ENCODE measurements at regions not wholly inside any gene's neighbourhood (a gene's known extent, or its start where the extent isn't known, plus 50 kb on each side); places are given as distances from the start of the nearest gene placed in this dataset.

- TF ChIP-seq CTCF (IDR thresholded peaks at IDR 0.05; ENCODE audit: extremely low read depth, low read depth, low read length) = no peak
- Histone ChIP-seq H4K20me1 (ENCODE audit: insufficient read depth, low read length) (no peaks in the 10 kb centered on the region), H3K27ac (ENCODE audit: low read depth, low read length) (no peak overlapping the region), H3K4me1 (ENCODE audit: insufficient read depth, low read length) (peaks cover 13% of the 10 kb centered on the region), H3K9me3 (ENCODE audit: low read depth, low read length) (no peaks in the 10 kb centered on the region), H3K36me3 (ENCODE audit: insufficient read depth, low read length) (no peaks in the 10 kb centered on the region), H3K27me3 (ENCODE audit: insufficient read depth, low read length) (no peaks in the 10 kb centered on the region), H3K4me2 (ENCODE audit: insufficient read depth, low read length) (no peak overlapping the region), H3K4me3 (ENCODE audit: insufficient read depth, low read length) (no peak overlapping the region), H2AFZ (ENCODE audit: low read length) (no peak overlapping the region), H3K79me2 (ENCODE audit: insufficient read depth, low read length) (peaks cover 5% of the 10 kb centered on the region)
- DNase-seq (ENCODE audit: insufficient read length, low spot score, missing footprints) = no peak
Observed at GRCh38 chr1:222068101-222068500, 326.2 kb upstream of the DUSP10 start.

- H2AFZ ChIP-seq (ENCODE audit: low read length) = no peak overlapping the region
- H3K27ac ChIP-seq (ENCODE audit: low read depth, low read length) = no peak overlapping the region
- H3K4me2 ChIP-seq (ENCODE audit: insufficient read depth, low read length) = no peak overlapping the region
- H3K4me3 ChIP-seq (ENCODE audit: insufficient read depth, low read length) = no peak overlapping the region
- H3K36me3 ChIP-seq (ENCODE audit: insufficient read depth, low read length) = no peaks in the 10 kb centered on the region
- H3K9me3 ChIP-seq (ENCODE audit: low read depth, low read length) = no peaks in the 10 kb centered on the region
- H3K4me1 ChIP-seq (ENCODE audit: insufficient read depth, low read length) = peaks cover 7% of the 10 kb centered on the region
- no peaks in the 10 kb centered on the region for H4K20me1 ChIP-seq (ENCODE audit: insufficient read depth, low read length)
- TF ChIP-seq CTCF (IDR thresholded peaks at IDR 0.05; ENCODE audit: extremely low read depth, low read depth, low read length) = no peak
- H3K79me2 ChIP-seq (ENCODE audit: insufficient read depth, low read length) = peaks cover 19% of the 10 kb centered on the region
- H3K27me3 ChIP-seq (ENCODE audit: insufficient read depth, low read length) = no peaks in the 10 kb centered on the region
- DNase-seq (ENCODE audit: insufficient read length, low spot score, missing footprints) = no peak
Observed at GRCh38 chr1:222066539-222066938, 324.6 kb upstream of the DUSP10 start.

- H4K20me1 ChIP-seq (ENCODE audit: insufficient read depth, low read length) = no peaks in the 10 kb centered on the region
- H2AFZ ChIP-seq (ENCODE audit: low read length) = no peak overlapping the region
- TF ChIP-seq CTCF (IDR thresholded peaks at IDR 0.05; ENCODE audit: extremely low read depth, low read depth, low read length) = no peak
- no peaks in the 10 kb centered on the region for H3K36me3 ChIP-seq (ENCODE audit: insufficient read depth, low read length)
- no peak overlapping the region for H3K4me2 ChIP-seq (ENCODE audit: insufficient read depth, low read length)
- H3K4me1 ChIP-seq (ENCODE audit: insufficient read depth, low read length) = peaks cover 7% of the 10 kb centered on the region
- H3K27ac ChIP-seq (ENCODE audit: low read depth, low read length) = peak overlapping the region; percentile 39
- no peak overlapping the region for H3K4me3 ChIP-seq (ENCODE audit: insufficient read depth, low read length)
- H3K27me3 ChIP-seq (ENCODE audit: insufficient read depth, low read length) = no peaks in the 10 kb centered on the region
- H3K79me2 ChIP-seq (ENCODE audit: insufficient read depth, low read length) = peaks cover 26% of the 10 kb centered on the region
- DNase-seq (ENCODE audit: insufficient read length, low spot score, missing footprints) = no peak
- no peaks in the 10 kb centered on the region for H3K9me3 ChIP-seq (ENCODE audit: low read depth, low read length)
Observed at GRCh38 chr1:222065234-222065633, 323.3 kb upstream of the DUSP10 start.

- peak; percentile 46 for DNase-seq (ENCODE audit: insufficient read length, low spot score, missing footprints)
- TF ChIP-seq CTCF (IDR thresholded peaks at IDR 0.05; ENCODE audit: extremely low read depth, low read depth, low read length) = no peak
- H3K9me3 ChIP-seq (ENCODE audit: low read depth, low read length) = no peaks in the 10 kb centered on the region
- H3K4me3 ChIP-seq (ENCODE audit: insufficient read depth, low read length) = no peak overlapping the region
- H3K4me1 ChIP-seq (ENCODE audit: insufficient read depth, low read length) = peaks cover 7% of the 10 kb centered on the region
- no peaks in the 10 kb centered on the region for H3K27me3 ChIP-seq (ENCODE audit: insufficient read depth, low read length)
- no peaks in the 10 kb centered on the region for H4K20me1 ChIP-seq (ENCODE audit: insufficient read depth, low read length)
- no peak overlapping the region for H2AFZ ChIP-seq (ENCODE audit: low read length)
- no peaks in the 10 kb centered on the region for H3K36me3 ChIP-seq (ENCODE audit: insufficient read depth, low read length)
- H3K79me2 ChIP-seq (ENCODE audit: insufficient read depth, low read length) = peaks cover 32% of the 10 kb centered on the region
- peak overlapping the region; percentile 39 for H3K27ac ChIP-seq (ENCODE audit: low read depth, low read length)
- no peak overlapping the region for H3K4me2 ChIP-seq (ENCODE audit: insufficient read depth, low read length)
Observed at GRCh38 chr1:222064388-222065211, 322.7 kb upstream of the DUSP10 start.
